Mesenchymal stem cell (in vitro differentiated cells and primary cell): ENCODE measurements at regions not wholly inside any gene's neighbourhood (a gene's known extent, or its start where the extent isn't known, plus 50 kb on each side); places are given as distances from the start of the nearest gene placed in this dataset.

Source experiments
- DNase-seq: peaks from one replicate; pipeline ENCODE4 v3.0.0-alpha.2; 2013
- H2AFZ ChIP-seq: one replicate; pipeline ENCODE4 v1.6.1; 2013; ENCODE audit warnings: low read depth, mild to moderate bottlenecking, control low read depth, inconsistent platforms, low read length, moderate library complexity
- H2AK5ac ChIP-seq: 2 replicates; pipeline ENCODE4 v1.6.1; 2013; ENCODE audit warnings: low read length, moderate library complexity, mild to moderate bottlenecking, inconsistent platforms; ENCODE audit not compliant: severe bottlenecking
- H2BK120ac ChIP-seq: one replicate; pipeline ENCODE4 v1.6.1; 2013; ENCODE audit warnings: low read depth, mild to moderate bottlenecking, inconsistent platforms, low read length, moderate library complexity
- H2BK12ac ChIP-seq, 2 experiments: one replicate each; pipeline ENCODE4 v1.6.1; 2013; ENCODE audit warnings: inconsistent platforms in 2 of 2, low read length in 2 of 2, mild to moderate bottlenecking in 2 of 2, moderate library complexity in 2 of 2, control low read depth in 1 of 2
- H2BK15ac ChIP-seq: one replicate; pipeline ENCODE4 v1.6.1; 2013; ENCODE audit warnings: mild to moderate bottlenecking, low read depth, inconsistent platforms; ENCODE audit not compliant: poor library complexity, severe bottlenecking
- H2BK5ac ChIP-seq: 2 replicates; pipeline ENCODE4 v1.6.1; 2013; ENCODE audit warnings: low read depth, mild to moderate bottlenecking, low read length, control low read depth, inconsistent platforms; ENCODE audit not compliant: poor library complexity, severe bottlenecking
- H3K14ac ChIP-seq, 2 experiments: one replicate each; pipeline ENCODE4 v1.6.1; 2013; ENCODE audit warnings: inconsistent platforms in 2 of 2, low read length in 2 of 2, control low read depth in 1 of 2, mild to moderate bottlenecking in 1 of 2, moderate library complexity in 1 of 2
- H3K18ac ChIP-seq, 2 experiments: one replicate each; pipeline ENCODE4 v1.6.1; 2013; ENCODE audit warnings: inconsistent platforms in 2 of 2, low read length in 2 of 2, control low read depth in 1 of 2, low read depth in 1 of 2, mild to moderate bottlenecking in 1 of 2
- H3K23ac ChIP-seq, 2 experiments: one replicate each; pipeline ENCODE4 v1.6.1; 2013; ENCODE audit warnings: inconsistent platforms in 2 of 2, low read length in 2 of 2, mild to moderate bottlenecking in 2 of 2, moderate library complexity in 2 of 2, control low read depth in 1 of 2
- H3K27ac ChIP-seq: 2 replicates; pipeline ENCODE4 v1.5.1; 2013; ENCODE audit warnings: mild to moderate bottlenecking, moderate library complexity, low read length, control low read depth, inconsistent platforms; ENCODE audit not compliant: poor library complexity, severe bottlenecking
- H3K27me3 ChIP-seq, 2 experiments: 2 replicates each; pipeline versions ENCODE4 v1.6.1 to v1.7.0; 2013; ENCODE audit warnings: low read length in 2 of 2, mild to moderate bottlenecking in 2 of 2, moderate library complexity in 2 of 2, control low read depth in 1 of 2, inconsistent platforms in 1 of 2; ENCODE audit not compliant: control insufficient read depth in 1 of 2, insufficient read depth in 1 of 2
- H3K36me3 ChIP-seq, 2 experiments: 2 replicates each; pipeline versions ENCODE4 v1.6.1 to v1.7.0; 2013; ENCODE audit warnings: low read length in 2 of 2, control low read depth in 1 of 2, inconsistent platforms in 1 of 2, low read depth in 1 of 2, mild to moderate bottlenecking in 1 of 2; ENCODE audit not compliant: insufficient read depth in 2 of 2, control insufficient read depth in 1 of 2
- H3K4ac ChIP-seq, 2 experiments: one replicate each; pipeline ENCODE4 v1.6.1; 2013; ENCODE audit warnings: inconsistent platforms in 2 of 2, low read length in 2 of 2, mild to moderate bottlenecking in 2 of 2, moderate library complexity in 2 of 2, control low read depth in 1 of 2, low read depth in 1 of 2
- H3K4me1 ChIP-seq: 2 replicates; pipeline ENCODE4 v1.6.1; 2013; ENCODE audit warnings: low read depth, low read length, control low read depth; ENCODE audit not compliant: control insufficient read depth, insufficient read depth
- H3K4me2 ChIP-seq: 2 replicates; pipeline ENCODE4 v1.6.1; 2013; ENCODE audit warnings: low read length, mild to moderate bottlenecking, inconsistent platforms; ENCODE audit not compliant: poor library complexity, severe bottlenecking
- H3K4me3 ChIP-seq, 2 experiments: 2 replicates each; pipeline versions ENCODE4 v1.5.1 to v1.7.0; 2013; ENCODE audit warnings: low read length in 2 of 2, mild to moderate bottlenecking in 2 of 2, control low read depth in 1 of 2, low read depth in 1 of 2; ENCODE audit not compliant: insufficient read depth in 1 of 2
- H3K79me1 ChIP-seq: replicated peaks from 2 replicates; pipeline ENCODE4 v1.6.1; 2013; ENCODE audit warnings: mild to moderate bottlenecking, control low read depth, low read length, inconsistent platforms; ENCODE audit not compliant: poor library complexity, severe bottlenecking
- H3K9ac ChIP-seq: 2 replicates; pipeline ENCODE4 v1.7.0; 2013; ENCODE audit warnings: mild to moderate bottlenecking, low read length, moderate library complexity
- H3K9me3 ChIP-seq: 2 replicates; pipeline ENCODE4 v1.7.0; 2013; ENCODE audit warnings: mild to moderate bottlenecking, low read length; ENCODE audit not compliant: control insufficient read depth
- H4K8ac ChIP-seq: one replicate; pipeline ENCODE4 v1.6.1; 2013; ENCODE audit warnings: inconsistent platforms, mild to moderate bottlenecking, low read length, moderate library complexity
- H4K91ac ChIP-seq: one replicate; pipeline ENCODE4 v1.6.1; 2013; ENCODE audit warnings: mild to moderate bottlenecking, low read length, inconsistent platforms
- WGBS: methylation state at CpG from one replicate; pipeline ENCODE4 v1.1.7; 2013; ENCODE audit warnings: mixed read lengths; 5-methylcytosine and 5-hydroxymethylcytosine counted together

DNA sequence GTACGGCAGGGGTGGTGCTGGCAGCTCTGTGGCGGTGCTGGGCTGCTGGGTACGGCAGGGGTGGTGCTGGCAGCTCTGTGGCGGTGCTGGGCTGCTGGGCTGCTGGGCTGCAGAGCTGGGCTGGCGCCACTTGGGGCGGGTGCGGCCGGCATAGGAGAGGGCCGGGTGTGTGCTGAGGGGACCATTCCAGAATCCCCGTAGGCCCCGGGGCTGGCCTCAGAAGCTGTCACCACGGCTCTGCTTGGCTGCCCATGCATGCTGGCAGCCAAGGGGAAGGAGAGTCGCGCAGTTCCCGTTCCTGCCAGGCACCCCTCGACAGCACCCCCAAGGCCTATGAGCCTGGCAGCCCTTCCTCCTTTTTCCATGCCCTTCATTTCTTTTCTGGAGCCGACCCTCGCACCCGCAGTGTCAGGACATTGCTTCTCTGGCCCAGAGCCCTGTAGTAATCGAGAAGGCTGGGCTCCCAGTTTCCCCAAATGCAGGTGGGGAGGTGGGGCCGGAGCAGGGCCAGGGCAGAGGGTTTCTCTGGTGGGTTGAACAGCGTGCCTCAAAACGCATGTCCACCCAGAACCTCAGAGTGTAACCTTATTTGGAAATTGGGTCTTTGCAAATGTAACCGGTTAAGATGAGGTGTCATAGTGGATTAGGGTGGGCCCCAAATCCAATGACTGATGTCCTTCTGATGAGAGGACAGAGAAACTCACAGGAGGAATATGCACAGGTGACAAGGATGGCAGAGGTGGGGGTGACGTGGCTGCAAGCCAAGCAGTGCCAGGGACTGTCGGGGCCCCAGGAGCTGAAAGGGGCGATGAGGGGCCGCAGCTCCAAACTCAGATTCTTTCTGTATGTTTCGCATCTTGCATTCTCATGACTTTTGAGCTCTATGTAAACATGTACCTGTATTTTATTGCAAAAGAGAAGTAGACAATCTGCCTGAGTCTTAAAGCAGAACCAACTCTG lies 71.0 kb upstream of the ACTRT2 start:
- Histone ChIP-seq H3K4me1 (no peaks in the 10 kb centered on the region), H2AFZ (no peak overlapping the region), H3K4me3 (no peak overlapping the region), H3K9ac (no peak overlapping the region), H3K27me3 (peaks cover 0 to 3% of the 10 kb centered on the region in 2 experiments), H2BK5ac (no peak overlapping the region), H3K36me3 (no peaks in the 10 kb centered on the region), H3K9me3 (peaks cover 12% of the 10 kb centered on the region), H3K79me1 (no peaks in the 10 kb centered on the region), H2BK120ac (no peak overlapping the region), H2BK12ac (no peak overlapping the region), H2AK5ac (no peak overlapping the region), H3K27ac (no peak overlapping the region), H2BK15ac (no peak overlapping the region), H3K4me2 (no peak overlapping the region), H3K23ac (no peak overlapping the region), H3K14ac (no peak overlapping the region), H4K8ac (no peak overlapping the region), H3K4ac (no peak overlapping the region), H3K18ac (no peak overlapping the region), H4K91ac (no peak overlapping the region)
- 80% methylated on average over 23 of the region's 29 CpGs for WGBS
- no peak for DNase-seq

DNA sequence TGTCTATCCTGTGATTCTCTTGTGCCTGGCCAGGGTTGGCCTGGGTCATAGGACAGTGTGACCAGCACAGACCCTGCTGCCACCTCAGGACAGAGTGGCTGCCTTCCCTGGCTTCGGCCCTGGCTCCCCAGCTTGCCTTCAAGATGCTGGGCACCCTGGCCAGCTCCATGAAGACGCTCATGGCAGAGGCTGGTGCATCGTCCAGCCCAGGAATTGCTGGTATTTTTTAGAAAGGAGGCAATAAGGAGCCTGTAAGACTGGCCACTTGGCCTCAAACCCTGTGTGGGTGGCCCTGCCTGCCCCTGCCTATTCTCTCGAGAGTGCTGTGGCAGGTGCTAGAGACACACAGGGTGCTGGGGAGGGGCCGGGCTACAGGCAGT lies 70.4 kb upstream of the ACTRT2 start:
- no peak overlapping the region for H3K14ac ChIP-seq
- H3K4ac ChIP-seq, result no peak overlapping the region
- H3K9ac ChIP-seq, result no peak overlapping the region
- no peak overlapping the region for H3K4me3 ChIP-seq
- H3K9me3 ChIP-seq, result peaks cover 12% of the 10 kb centered on the region
- peaks cover 0 to 3% of the 10 kb centered on the region in 2 experiments for H3K27me3 ChIP-seq
- no peak overlapping the region for H2AFZ ChIP-seq
- H2AK5ac ChIP-seq, result no peak overlapping the region
- H2BK5ac ChIP-seq, result no peak overlapping the region
- H3K4me1 ChIP-seq, result no peaks in the 10 kb centered on the region
- no peak overlapping the region for H4K8ac ChIP-seq
- no peak for DNase-seq
- no peak overlapping the region for H3K27ac ChIP-seq
- no peak overlapping the region for H2BK12ac ChIP-seq
- H2BK15ac ChIP-seq, result no peak overlapping the region
- H3K18ac ChIP-seq, result no peak overlapping the region
- no peak overlapping the region for H3K4me2 ChIP-seq
- H4K91ac ChIP-seq, result no peak overlapping the region
- WGBS, result 48% methylated on average over 5 of the region's 5 CpGs
- no peaks in the 10 kb centered on the region for H3K36me3 ChIP-seq
- H3K79me1 ChIP-seq, result no peaks in the 10 kb centered on the region
- H2BK120ac ChIP-seq, result no peak overlapping the region
- no peak overlapping the region for H3K23ac ChIP-seq

DNA sequence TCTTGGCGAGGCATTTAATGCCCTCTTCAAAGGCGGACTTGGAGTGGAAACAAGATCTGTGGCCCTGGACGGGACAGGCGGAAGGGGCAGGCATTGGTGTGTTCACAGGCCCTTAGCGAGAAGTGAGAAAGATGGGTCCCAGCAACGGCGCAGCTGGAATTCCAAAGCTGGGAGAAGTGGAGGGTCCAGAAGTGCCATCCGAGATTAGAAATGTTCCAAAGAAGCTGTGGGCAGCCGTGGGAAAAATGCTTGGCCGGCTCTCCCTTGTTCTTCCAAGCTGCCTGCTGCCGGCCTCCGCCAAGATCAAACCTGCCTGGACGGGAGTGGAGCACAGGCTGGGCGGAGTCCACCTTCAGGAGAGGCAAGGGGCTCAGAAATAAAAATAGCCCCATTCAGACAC lies 69.4 kb upstream of the ACTRT2 start:
- H3K23ac ChIP-seq, result no peak overlapping the region
- no peak overlapping the region for H3K18ac ChIP-seq
- H2AK5ac ChIP-seq, result no peak overlapping the region
- no peak overlapping the region for H3K9ac ChIP-seq
- H2BK5ac ChIP-seq, result no peak overlapping the region
- whole genome bisulfite sequencing, result 87% methylated on average over 14 of the region's 14 CpGs
- peaks cover 15% of the 10 kb centered on the region for H3K9me3 ChIP-seq
- no peak overlapping the region for H4K8ac ChIP-seq
- H2BK15ac ChIP-seq, result no peak overlapping the region
- H3K27me3 ChIP-seq, result peaks cover 0 to 3% of the 10 kb centered on the region in 2 experiments
- H3K4ac ChIP-seq, result no peak overlapping the region
- no peak overlapping the region for H3K27ac ChIP-seq
- H3K14ac ChIP-seq, result no peak overlapping the region
- no peak overlapping the region for H2AFZ ChIP-seq
- no peak overlapping the region for H4K91ac ChIP-seq
- no peak overlapping the region for H3K4me3 ChIP-seq
- no peak overlapping the region for H3K4me2 ChIP-seq
- no peaks in the 10 kb centered on the region for H3K4me1 ChIP-seq
- no peaks in the 10 kb centered on the region for H3K36me3 ChIP-seq
- no peak overlapping the region for H2BK120ac ChIP-seq
- no peak overlapping the region for H2BK12ac ChIP-seq
- H3K79me1 ChIP-seq, result no peaks in the 10 kb centered on the region
- DNase-seq, result no peak

DNA sequence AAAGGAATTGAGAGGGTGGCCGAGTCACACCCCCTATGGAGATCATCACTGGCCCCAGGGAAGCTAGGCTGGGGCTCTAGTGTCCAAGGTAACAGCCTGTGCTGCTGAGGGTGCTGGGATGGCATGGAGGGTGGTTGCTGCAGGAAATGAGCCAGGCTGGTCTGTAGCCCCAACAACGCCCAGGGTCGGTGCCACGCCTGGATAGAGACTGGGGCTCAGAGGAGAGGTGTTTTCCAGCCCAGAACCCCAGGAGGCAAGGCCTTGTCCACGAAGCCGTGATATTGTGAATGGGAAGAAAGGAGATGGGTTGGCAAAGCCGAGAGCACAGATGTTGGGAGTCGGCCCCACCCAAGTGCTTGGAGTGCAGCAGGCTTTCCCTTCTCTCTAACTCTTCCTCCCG lies 68.9 kb upstream of the ACTRT2 start:
- Histone ChIP-seq H3K14ac (no peak overlapping the region), H3K27ac (no peak overlapping the region), H3K9me3 (peaks cover 19% of the 10 kb centered on the region), H3K18ac (no peak overlapping the region), H3K4ac (no peak overlapping the region), H2BK120ac (no peak overlapping the region), H2BK5ac (no peak overlapping the region), H3K4me3 (no peak overlapping the region), H3K36me3 (no peaks in the 10 kb centered on the region), H3K4me2 (no peak overlapping the region), H2AK5ac (no peak overlapping the region), H2BK12ac (no peak overlapping the region), H2BK15ac (no peak overlapping the region), H4K8ac (no peak overlapping the region), H3K4me1 (no peaks in the 10 kb centered on the region), H3K23ac (no peak overlapping the region), H4K91ac (no peak overlapping the region), H3K9ac (no peak overlapping the region), H3K79me1 (no peaks in the 10 kb centered on the region), H3K27me3 (peaks cover 0 to 3% of the 10 kb centered on the region in 2 experiments), H2AFZ (no peak overlapping the region)
- WGBS, result 70% methylated on average over 9 of the region's 9 CpGs
- DNase-seq, result no peak
